WI38 (cell line): ENCODE measurements at regions not wholly inside any gene's neighbourhood (a gene's known extent, or its start where the extent isn't known, plus 50 kb on each side); places are given as distances from the start of the nearest gene placed in this dataset.

Experiments
- H3K4me3 ChIP-seq: 2 replicates; pipeline ENCODE4 v1.5.1; 2011; ENCODE audit warnings: low read depth, mild to moderate bottlenecking, control low read depth, low read length
- TF ChIP-seq, protein P1 (sequence below): IDR thresholded peaks from 2 replicates; pipeline ENCODE4 v1.5.1; 2012; ENCODE audit warnings: low read depth, mild to moderate bottlenecking, control low read depth, low read length

GRCh38 chr16:52773026-52773425 is 226.1 kb upstream of the TOX3 start:
- no peak overlapping the region for H3K4me3 ChIP-seq
- TF ChIP-seq, protein P1, sequence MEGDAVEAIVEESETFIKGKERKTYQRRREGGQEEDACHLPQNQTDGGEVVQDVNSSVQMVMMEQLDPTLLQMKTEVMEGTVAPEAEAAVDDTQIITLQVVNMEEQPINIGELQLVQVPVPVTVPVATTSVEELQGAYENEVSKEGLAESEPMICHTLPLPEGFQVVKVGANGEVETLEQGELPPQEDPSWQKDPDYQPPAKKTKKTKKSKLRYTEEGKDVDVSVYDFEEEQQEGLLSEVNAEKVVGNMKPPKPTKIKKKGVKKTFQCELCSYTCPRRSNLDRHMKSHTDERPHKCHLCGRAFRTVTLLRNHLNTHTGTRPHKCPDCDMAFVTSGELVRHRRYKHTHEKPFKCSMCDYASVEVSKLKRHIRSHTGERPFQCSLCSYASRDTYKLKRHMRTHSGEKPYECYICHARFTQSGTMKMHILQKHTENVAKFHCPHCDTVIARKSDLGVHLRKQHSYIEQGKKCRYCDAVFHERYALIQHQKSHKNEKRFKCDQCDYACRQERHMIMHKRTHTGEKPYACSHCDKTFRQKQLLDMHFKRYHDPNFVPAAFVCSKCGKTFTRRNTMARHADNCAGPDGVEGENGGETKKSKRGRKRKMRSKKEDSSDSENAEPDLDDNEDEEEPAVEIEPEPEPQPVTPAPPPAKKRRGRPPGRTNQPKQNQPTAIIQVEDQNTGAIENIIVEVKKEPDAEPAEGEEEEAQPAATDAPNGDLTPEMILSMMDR = no peak

- H3K4me3 ChIP-seq = no peak overlapping the region
- TF ChIP-seq, protein P1 = no peak
Measured at GRCh38 chr16:52770828-52771227, 223.9 kb upstream of the TOX3 start.

DNA sequence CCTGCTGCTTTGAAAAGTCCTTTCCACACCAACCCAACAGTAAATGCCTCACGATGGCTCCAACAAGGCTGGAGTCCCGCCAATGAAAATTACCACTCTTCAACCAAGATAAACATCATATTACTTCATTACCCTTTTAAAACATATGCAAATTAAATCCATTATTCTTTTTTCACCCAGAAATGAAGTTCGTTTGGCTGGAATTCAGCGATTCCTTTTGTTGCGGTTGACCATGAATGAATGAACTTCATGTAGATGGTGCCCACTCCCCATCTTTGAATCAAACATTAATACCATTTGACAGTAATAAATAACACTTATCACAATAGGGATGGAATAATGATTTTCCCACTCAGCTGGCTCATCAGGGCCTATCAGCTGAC is 211.5 kb upstream of the TOX3 start:
- TF ChIP-seq, protein P1 = no peak
- H3K4me3 ChIP-seq = no peak overlapping the region

DNA sequence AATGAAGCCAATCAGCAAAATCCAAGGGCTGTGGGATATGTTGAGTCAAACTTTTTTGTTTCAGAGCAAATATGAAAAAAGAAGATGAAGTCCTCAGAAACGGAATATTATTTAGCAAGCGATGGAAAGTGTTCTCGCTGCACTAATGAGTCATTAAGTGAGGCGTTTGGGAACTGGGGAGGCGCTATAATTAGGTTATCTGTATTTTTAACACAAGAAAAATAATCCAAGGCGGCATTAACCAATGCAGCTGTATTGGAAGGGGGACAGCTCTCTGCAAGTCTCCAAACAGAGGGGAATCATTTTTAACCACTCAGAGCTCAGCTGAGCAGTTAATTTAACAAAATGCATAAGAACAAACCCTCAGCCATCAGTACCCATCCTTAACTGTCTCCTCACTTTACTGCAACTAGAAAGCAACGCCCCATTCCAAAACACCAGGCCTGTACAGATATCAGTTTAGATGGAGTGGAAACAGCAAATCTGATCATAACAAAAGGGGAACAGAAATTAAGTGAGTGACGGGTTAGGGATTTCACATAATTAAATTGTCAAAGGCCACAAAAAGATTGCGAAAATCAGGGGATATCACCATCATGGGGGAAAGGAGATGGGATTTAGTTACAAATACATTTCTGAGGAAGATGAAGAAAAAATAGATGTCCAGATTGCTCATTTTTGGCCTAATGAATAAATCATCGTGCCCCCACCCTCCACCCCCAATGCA is 211.0 kb upstream of the TOX3 start:
- TF ChIP-seq, protein P1 = no peak
- H3K4me3 ChIP-seq = no peak overlapping the region

GRCh38 chr16:52756812-52757517 is 210.0 kb upstream of the TOX3 start:
- TF ChIP-seq, protein P1 = no peak
- no peak overlapping the region for H3K4me3 ChIP-seq

DNA sequence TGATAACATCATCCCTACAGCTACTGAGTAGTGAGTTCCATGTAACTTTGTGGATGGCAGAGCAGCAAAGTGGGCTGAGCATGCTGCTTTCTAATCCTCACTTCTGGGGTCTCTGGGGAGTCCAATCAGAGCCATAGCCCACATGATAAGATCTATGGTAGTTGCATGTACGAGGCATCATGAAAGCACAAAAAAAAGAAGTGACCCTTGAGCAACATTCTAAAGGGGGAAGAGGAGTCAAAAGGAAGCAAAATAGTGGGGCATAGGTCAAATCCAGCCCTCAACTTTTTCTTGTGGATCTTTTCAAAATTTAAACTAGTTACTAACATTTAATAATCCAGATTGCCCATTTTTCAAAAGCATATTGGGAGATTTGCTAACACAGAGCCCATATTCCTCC is 208.5 kb upstream of the TOX3 start:
- TF ChIP-seq, protein P1 = no peak
- no peak overlapping the region for H3K4me3 ChIP-seq

- no peak overlapping the region for H3K4me3 ChIP-seq
- TF ChIP-seq, protein P1 = no peak
Measured at GRCh38 chr16:52751035-52751434, 204.1 kb upstream of the TOX3 start.
